ENCODE measurements at regions not wholly inside any gene's neighbourhood (a gene's known extent, or its start where the extent isn't known, plus 50 kb on each side); places are given as distances from the start of the nearest gene placed in this dataset.

DNA sequence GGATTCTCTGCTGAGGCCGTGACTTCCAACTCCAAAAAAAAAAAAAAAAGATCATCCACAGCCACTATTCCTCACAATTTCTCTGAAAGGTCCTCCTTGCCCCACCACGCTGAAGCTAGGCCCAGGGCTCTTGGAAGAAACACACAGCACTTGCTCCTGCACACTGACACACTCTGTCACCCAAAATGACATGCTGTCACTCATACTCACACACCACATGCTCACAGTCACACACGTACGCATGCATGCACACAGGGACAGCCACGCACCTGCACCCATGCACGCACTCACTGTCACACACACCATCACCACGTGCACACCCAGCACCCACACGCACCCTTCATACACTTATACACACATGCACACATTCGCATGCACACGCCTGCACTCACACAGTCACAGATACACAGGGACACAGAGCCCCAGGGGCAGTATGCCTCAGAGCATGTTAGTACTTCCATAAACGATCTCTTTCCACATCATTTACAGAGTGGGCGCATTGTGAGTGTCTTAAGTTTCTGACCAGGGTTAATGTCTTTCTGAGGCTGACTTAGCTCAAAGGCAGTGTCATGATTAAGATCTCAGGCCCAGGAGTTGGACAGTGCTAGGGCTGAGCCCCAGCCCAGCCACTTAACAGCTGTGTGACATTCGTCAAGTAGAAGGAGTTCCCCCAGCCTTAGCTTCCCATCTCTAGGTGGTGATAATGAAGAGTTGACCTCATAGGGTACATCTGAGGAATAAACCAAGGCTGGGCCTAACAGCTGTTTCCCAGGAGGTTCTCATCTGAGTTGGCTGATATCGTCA, 93.4 kb downstream of the GLI2 start:
- no peak for DNase-seq (ENCODE audit: low spot score)

DNA sequence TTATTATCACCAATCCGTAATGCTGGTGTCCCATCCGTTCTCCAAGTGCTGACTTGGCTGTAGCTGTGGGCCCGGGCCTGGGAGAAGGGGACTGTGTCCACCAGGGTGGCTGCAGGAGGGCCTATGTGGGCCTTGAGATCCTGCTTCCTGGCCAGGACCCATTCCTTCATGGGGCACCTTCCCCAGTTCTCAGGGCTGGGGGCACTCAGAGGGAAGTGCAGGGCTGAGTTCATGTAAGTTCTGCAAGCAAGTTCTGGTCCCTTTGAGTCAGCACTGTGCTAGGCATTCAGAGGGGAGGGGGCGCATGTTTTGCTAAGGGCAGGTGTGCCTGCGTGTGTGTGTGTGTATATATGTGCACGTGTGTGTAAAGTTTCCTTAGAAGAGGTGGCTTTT, 94.0 kb downstream of the GLI2 start:
- DNase-seq (ENCODE audit: low spot score), result no peak

DNA sequence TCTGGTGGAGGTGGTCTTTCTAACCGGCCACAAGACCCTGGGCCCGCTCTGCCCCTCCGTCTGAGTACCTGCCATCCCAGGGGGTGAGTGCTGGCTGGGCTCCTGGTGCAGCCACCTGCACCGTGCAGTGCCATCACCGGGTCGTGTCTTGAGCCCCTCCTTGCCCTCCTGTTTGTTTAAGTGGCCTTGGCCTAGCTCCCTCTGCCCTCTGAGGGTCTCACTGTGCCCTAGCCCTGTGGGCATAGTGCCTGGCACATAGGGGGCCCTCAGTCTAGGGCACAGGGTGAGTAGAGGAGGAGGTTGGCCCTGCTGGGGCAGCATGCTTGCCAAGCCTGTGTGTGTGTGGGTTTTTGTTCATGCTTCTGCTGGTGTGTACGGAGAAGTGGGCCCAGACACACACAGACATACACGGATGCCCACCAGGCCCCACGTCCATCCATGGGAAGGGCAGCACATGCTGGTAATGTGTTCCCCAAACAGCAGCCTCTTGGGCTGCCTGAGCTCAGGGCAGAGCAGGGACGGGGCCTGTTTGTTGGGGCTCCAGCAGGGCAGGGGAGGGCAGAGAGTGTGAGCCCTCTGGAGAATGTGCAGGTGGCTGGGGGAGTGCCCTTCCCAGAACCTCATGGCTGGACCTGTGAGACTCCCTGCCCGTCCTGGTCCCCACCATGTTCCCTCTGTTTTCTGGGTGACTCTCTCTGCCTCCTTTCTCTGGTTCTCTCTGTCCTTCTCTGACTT, 94.6 kb downstream of the GLI2 start:
- DNase-seq (ENCODE audit: low spot score), result no peak

DNA sequence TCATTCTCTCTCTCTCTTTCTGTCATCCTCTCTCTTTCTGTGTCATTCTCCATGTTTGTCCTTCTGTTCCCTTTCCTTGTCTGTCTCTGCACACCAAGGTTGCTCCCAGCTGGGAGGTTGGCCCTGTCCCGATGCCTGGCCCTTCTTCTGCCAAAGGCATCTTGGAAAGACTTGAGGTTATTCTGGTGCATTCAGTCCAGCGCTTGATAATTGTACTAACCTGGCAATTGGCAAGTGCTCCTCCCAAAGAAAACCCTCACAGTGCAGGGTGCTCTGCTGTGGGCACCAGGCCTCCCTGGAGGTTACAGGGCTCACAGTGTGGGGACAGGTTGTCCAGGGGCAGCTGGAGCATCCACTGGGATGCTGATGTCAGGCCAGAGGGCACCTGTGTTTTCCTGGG, 95.4 kb downstream of the GLI2 start:
- DNase-seq (ENCODE audit: low spot score), result no peak

DNA sequence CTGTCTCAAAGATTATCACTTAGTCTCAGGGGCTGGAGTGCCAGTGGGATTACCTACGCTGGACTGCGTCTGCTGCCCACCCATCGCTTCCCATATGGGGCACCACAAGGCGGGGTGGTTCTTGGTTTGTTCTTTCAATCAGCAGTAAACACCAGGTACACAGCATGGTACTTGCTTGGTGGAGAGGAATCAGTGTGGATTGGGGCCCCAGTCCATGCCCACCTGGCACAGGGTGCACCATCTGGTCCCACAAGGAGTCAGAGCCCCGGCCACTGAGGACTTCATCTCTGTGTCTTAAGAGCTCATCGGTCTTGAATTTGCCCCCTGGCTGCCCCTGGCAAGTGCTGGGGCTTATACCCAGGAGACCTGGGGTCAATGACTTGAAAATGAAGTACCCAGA, 96.2 kb downstream of the GLI2 start:
- no peak for DNase-seq (ENCODE audit: low spot score)

DNA sequence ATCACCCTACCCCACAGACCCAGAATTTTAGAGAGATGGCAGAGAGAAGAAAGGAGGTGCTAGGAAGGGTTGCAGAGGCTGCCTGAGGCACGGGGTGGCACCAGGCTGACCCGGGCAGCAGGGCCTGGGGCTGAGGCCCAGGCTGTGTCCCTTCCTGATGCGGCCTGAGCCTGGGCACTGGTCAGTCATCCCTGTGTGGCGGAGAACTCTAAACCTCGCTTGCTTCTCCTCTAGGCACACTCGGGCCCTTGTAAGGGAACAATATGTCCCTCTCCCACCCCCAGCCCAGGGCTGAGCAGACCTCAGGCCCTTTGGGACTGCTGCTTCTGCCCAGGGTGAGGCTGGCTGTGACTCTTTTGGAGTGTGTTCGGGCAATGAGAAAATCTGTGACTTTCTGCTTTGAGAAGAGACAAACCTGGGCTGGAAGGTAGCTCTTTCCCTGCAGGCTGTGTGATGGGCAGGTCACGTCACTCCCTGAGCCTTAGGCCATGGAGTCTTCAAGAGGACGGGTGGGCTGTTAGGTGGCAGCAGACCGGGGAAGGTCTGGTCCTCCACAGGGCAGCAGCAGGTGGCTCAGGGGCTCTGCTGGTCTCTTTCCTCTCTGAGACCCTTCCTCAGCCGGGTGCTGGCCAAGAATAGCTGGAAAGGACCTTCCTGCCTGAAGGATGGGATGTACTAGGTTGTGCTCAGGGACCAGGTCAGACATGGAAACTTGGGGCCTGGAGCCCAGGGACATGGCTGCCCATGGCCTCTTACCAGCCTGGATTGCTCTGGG, 96.8 kb downstream of the GLI2 start:
- no peak for DNase-seq (ENCODE audit: low spot score)

DNA sequence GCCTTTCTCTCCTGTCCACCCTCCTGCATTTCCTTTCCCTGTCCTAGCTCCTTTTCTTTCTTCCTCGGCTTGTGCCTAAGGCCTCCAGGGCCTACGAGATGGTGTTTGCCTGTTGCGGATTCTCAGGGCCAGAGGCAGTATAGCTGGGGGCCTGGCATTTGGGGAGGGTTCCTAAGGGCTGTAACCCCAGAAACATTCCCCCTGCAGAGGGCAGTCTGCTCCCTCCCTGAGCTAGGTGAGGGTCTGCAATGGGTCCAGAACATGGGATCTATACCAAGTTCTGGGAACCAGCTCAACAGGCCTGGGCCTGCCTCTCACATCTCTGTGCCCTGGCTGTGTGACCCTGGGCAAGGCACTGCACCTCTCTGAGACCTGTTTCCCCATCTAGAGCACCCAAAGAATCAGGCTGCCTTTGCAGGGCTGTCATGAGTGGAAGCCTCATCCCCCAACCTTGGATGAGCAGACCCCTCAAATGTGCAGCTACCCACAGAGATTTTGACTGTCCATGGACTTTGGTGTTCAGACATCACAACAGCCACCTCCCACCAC, 97.5 kb downstream of the GLI2 start:
- no peak for DNase-seq (ENCODE audit: low spot score)

DNA sequence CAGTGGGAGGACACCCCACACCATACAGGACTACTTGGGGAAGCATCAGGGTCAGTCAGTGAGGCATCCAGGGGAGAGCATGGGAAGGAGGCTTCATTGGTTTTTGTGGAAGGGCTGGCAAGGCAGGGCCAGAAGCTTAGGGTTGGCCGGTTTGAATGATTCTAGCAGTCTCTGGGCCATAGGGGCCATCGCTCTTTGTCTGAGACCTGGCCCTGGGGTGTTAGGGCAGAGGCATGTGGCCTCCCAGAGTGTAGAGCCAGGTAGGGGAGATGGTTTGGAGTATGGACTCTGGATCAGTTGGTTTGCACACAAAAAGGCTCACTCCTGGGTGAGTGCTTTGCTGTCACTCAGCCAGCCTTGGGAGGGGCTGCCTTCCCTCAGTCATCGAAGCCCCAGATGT, 98.5 kb downstream of the GLI2 start:
- no peak for DNase-seq (ENCODE audit: low spot score)

DNA sequence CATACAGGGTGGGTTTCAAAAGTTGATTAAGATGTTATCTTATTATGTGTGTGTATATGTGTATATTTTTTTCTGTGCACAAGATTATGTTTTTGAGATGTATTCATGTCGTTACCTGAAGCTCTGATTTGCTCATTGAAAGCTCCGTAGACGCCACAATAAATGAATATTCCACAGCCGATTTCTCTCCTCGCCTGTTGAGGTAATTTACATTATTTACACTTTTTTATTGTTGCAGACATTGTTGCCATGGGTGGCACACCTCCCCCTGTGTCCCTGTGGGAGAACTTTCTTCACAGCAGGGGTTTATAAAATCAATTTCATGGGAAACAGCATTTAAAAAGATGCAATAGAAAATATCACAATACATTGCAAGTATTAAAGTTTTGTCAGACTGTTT, 100.6 kb downstream of the GLI2 start:
- DNase-seq (ENCODE audit: low spot score), result no peak

DNA sequence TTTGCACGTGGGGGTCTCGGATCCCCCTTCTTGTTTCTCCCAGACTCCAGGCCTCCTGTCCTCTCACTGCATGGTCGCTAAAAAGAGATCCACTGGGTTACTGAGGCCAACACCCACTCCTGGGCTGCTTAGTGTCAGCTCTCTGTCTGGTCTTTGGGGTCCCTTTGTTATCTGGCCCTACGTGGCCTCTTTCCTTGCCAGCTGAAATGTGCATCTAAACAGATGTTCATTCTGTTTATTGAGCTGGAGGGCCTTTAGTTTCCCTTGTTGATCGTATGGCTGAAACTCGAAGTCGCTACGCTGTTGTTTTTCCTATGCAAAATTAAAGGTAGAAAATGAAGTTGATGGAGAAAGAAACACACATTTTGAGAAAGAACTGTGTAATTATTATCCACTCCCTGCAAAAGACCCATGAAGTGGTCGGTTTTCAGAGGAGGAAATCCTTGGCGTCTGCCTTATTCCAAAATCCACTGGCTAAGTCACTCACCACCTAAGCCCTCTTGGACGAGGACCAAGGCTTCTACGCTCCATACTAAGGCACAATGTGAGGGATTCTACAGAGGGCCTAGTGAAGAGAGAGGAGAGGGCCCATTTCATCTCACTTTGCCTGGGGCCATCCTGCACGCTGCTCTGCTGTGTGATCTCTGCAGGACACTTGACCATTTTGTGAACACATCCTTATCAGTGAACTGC, 105.3 kb downstream of the GLI2 start:
- DNase-seq (ENCODE audit: low spot score), result no peak

DNA sequence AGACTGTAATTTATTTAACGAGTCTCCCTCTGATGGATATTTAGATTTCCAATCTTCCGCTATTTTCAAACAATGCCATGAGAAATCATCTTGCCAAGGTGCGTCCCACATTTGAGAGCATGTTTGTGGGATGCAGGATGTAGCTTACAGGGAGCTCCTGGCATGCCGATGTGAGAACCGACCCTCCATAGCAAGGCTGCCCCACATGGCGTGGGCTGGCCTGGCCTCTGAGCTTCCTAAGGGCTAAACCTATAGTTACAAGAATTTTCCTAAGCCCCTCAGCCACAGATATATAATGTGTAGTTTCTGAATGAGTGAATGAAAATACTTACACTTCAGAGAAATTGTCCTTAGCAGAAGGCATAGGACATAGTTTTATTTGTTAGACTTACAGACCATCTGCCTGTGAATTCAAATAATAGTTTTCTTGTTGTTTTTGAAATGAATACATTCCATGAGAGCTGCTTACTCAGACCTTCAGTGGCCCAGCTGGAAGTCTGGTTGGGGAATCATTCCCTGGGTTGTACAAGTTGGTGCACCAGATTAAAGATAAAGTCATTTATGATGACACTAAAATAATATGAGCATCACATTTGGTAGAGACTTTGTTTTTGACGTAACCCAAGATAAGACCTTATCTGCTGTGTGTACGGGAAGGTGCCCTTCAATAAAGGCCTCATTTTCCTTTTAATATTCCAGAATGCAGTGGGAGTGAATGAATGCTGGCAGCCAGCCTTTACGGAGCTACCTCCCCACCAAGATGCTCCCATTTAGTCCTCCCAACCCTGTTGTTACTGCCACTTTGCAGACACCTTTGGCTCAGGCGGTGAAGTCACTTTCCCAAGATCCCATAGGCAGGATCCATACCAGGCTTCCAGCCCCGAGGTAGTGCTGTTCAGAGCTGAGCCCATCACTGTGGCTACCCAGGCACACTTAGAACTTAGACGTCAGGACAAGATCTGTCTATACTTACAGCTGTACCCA, 107.1 kb downstream of the GLI2 start:
- DNase-seq (ENCODE audit: low spot score), result no peak

DNA sequence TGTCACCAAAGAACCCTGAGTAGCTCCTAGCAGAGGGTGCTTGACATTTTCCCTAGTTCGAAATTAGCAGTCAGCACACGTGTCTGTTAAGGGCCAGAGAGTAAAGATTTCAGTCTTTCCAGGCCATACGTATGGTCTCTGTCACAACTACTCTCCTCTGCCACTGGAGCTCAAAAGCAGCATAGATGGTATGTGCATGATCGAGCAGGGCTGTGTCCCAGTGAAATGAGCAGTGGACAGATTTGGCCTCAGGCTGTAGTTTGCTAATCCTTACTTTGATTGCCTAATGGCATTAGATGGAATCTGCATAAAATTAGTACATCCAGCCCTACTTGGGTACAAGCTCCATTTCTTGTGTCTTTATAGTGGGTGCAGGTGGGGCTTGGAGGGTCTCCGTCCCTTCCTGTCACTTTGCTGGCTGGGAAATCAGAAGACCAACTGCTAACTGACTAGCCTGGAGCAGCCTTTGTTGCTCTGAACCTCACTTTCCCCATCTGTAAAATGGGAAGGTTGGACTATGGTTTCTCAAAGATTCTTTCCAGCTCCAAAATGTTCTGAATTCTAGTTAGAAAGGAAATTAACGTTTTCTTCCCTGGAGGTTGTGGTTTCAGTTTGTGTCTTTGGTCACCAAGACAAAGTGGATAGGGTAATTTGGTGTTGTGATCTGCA, 108.5 kb downstream of the GLI2 start:
- DNase-seq (ENCODE audit: low spot score), result no peak

DNA sequence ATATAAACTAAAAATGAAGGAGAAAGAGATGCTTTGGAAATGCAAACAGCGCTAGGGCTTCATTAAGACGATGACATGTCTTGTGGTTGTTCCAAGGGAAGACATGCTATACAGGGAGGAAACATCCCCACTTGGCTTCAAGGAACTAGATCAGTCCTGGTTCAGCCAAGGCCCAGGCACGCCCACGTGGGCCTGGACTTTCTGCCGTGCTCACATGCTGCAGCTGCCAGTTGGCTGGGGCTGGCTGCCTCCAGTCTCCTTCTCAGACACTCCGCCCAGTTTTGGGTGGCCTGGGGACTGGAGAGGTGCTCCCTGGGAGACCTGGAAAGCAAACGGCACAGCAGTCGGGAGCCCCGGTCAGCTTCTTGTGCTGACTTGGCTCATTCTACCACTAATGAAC, 109.6 kb downstream of the GLI2 start:
- no peak for DNase-seq (ENCODE audit: low spot score)

DNA sequence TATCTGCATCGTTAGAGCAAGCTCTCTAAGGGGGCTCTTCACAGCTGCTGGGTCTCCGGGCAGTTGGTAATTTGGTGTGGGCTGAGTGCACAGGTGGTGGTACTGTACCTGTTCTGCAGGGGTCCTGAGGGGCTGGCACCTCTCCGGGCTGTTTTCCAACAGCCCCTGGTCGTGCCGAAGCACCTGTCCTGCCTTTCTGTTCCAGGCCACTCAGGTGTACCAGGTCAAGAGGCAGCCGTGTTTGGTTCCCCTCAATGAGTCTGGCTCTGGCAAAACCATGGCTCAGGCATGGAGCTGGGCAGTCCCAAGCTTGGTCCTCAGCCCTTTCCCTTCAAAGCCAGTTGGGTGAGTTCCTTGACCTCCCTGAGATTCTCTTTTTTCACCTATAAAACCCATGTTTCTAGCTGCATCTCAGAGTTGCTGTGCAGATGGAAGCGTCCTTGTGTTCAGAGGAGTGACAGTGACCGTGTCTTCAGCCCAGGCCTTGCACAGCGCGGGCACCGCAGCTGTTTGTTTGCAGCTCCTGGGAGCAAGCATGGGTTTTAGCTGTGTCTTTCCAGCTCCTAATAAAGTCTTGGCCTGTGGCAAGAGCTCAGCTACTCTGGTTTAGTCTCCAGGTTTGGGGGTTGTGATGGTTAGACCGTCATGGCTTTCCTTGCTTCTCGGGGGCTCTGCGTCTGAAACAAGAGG, 110.9 kb downstream of the GLI2 start:
- no peak for DNase-seq (ENCODE audit: low spot score)

DNA sequence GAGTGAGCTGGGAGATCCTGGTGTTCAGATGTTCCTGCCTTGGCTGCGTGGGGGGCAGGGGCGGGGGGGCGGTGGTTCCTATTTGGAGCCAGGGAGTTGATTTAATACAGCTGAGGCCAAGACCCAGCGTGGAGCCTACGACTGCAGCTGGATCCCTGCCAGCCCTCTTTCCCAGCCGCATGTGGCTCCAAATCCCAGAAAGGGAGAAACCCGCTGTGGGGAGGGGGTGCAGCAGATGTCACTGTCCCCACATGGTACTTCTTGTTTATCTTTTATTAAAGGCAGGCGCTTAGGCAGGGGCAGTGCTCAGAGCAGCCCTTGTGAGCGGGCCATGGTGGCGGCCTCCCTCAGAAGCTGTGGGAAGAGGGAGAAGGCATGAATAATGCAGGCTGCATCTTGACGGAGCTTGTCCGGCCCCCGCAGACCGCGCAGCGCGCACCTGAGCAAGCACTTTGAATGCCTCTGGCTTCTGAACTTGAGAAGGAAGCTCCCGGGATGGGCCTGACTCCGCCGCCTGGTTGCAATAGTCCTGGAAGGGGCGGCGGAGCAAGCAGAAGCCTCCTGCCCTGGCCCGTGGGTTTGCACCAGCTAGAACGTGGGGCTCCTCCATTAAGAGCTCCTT, 112.1 kb downstream of the GLI2 start:
- no peak for DNase-seq (ENCODE audit: low spot score)

DNA sequence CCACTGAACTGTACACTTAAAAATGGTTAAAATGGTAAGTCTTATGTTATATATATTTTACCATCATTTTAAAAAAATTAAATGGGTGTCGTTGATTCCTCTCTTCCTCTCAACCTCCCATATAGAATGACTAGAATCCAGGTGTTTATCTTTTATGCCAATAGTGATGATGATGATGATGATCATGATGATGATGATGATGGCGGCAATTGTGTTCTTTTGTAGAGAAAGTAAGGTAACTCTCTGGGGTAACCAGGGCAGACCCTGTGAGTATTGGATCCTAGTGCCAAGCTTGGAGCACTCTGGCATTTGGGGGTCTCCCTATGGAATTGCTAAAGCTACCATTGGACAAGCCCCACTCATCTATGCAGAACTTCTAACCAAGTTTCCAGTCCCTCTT, 113.6 kb downstream of the GLI2 start:
- no peak for DNase-seq (ENCODE audit: low spot score)

DNA sequence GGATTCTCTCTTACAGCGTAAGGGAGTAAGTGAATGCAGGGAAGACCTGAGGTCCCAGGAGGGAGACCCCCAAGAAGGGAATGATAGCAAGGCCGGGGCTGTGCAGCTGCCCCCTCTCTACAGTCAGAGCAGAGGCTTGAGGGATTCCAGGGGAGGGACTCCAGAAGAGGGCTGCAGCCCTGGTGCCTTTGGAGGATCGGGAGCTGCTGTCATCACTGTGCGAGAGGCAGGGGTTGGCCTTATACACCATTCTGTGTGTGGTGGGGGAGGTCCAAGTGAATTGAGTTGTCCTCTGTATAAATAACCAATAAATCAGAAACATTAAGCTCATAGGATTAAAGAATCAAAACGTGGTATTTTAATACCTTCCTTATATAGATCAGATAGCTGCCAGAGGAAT, 114.9 kb downstream of the GLI2 start:
- no peak for DNase-seq (ENCODE audit: low spot score)

DNA sequence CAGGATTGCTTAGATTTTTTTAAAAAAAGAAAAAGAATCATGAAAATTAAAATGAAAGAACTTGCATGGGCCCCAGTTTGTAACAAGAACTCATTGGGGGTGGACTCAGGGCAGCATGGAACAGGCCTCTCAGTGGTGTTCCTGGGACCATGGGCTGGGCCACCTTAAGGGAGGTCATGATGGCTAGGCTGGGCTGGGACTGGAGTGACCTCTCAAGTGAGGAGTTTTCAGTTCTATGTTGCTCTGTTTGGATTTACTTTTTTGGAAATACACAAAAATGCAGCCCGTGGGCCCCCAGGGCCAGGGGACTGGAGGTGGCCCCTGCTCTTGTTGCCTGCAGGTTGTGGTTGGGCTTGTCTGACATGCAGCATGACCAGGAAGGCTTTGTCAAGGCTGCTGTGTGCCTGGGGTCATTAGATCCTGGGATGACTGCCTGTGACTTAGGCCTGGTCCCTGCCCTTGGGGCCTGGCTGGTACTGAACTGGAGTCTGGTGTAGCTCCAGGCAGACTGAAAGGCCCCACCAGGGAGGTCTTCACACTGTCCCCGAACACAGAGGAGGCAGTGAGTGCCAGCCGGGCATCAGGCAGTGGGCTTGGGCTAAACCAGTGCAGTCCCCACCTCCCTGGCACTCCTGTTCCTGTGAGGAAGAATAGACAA, 115.6 kb downstream of the GLI2 start:
- DNase-seq (ENCODE audit: low spot score), result no peak

Measured in globus pallidus (tissue), 1 donor.